KMS-11 (cell line): ENCODE measurements at regions not wholly inside any gene's neighbourhood (a gene's known extent, or its start where the extent isn't known, plus 50 kb on each side); places are given as distances from the start of the nearest gene placed in this dataset.

Source experiments
- H2AFZ ChIP-seq: fragments of 200-600 bp; sonication (generic); 2 replicates; pipeline ENCODE4 v1.6.1; 2016; ENCODE audit warnings: antibody characterized with exemption, mixed run types, low read depth
- H3K27ac ChIP-seq: fragments of 200-600 bp; sonication (generic); 2 replicates; pipeline ENCODE4 v1.6.1; 2016; ENCODE audit warnings: mild to moderate bottlenecking, mixed run types
- H3K27me3 ChIP-seq: fragments of 200-600 bp; sonication (generic); 2 replicates; pipeline ENCODE4 v1.6.1; 2017; ENCODE audit warnings: mild to moderate bottlenecking, low read depth, mixed run types, moderate library complexity; ENCODE audit not compliant: insufficient read depth
- H3K36me3 ChIP-seq: fragments of 200-600 bp; sonication (generic); 2 replicates; pipeline ENCODE4 v1.6.1; 2017; ENCODE audit warnings: mild to moderate bottlenecking, mixed run types; ENCODE audit not compliant: insufficient read depth
- H3K4me1 ChIP-seq: fragments of 200-600 bp; sonication (generic); 2 replicates; pipeline ENCODE4 v1.6.1; 2016; ENCODE audit warnings: mild to moderate bottlenecking, low read depth, mixed run types; ENCODE audit not compliant: poor library complexity, severe bottlenecking
- H3K4me2 ChIP-seq: fragments of 200-600 bp; sonication (generic); 2 replicates; pipeline ENCODE4 v1.7.0; 2016; ENCODE audit warnings: mild to moderate bottlenecking, mixed run types
- H3K4me3 ChIP-seq: fragments of 200-600 bp; sonication (generic); IDR thresholded peaks from 2 replicates; pipeline ENCODE4 v1.6.1; 2017; ENCODE audit warnings: low read depth, low read length, mixed read lengths; ENCODE audit not compliant: insufficient read depth
- H3K79me2 ChIP-seq: fragments of 200-600 bp; sonication (generic); 2 replicates; pipeline ENCODE4 v1.6.1; 2016; ENCODE audit warnings: low read depth, mixed run types; ENCODE audit not compliant: insufficient read depth
- H3K9ac ChIP-seq: fragments of 200-600 bp; sonication (generic); 2 replicates; pipeline ENCODE4 v1.6.1; 2016; ENCODE audit warnings: mild to moderate bottlenecking, mixed run types
- H4K20me1 ChIP-seq: fragments of 200-600 bp; sonication (generic); 2 replicates; pipeline ENCODE4 v1.6.1; 2016; ENCODE audit warnings: mild to moderate bottlenecking, mixed run types; ENCODE audit not compliant: insufficient read depth
- CTCF ChIP-seq: fragments of 200-600 bp; sonication (generic); conservative IDR thresholded peaks from 2 replicates; pipeline ENCODE4 v1.6.1; 2017; ENCODE audit warnings: low read depth, mild to moderate bottlenecking, antibody characterized with exemption, low read length, moderate library complexity, mixed read lengths

GRCh38 chr2:150681120-150681804 lies 193.8 kb upstream of the RND3 start:
- Histone ChIP-seq H3K27me3 (no peaks in the 10 kb centered on the region), H3K36me3 (no peaks in the 10 kb centered on the region), H3K79me2 (no peaks in the 10 kb centered on the region), H3K4me1 (no peaks in the 10 kb centered on the region), H3K4me3 (no peak overlapping the region), H3K9ac (no peak overlapping the region), H2AFZ (no peak overlapping the region), H4K20me1 (no peaks in the 10 kb centered on the region), H3K27ac (no peak overlapping the region), H3K4me2 (no peak overlapping the region)
- no peak for TF ChIP-seq CTCF

- Histone ChIP-seq H3K4me3 (no peak overlapping the region), H2AFZ (no peak overlapping the region), H4K20me1 (no peaks in the 10 kb centered on the region), H3K27me3 (no peaks in the 10 kb centered on the region), H3K36me3 (no peaks in the 10 kb centered on the region), H3K9ac (no peak overlapping the region), H3K4me2 (no peak overlapping the region), H3K4me1 (no peaks in the 10 kb centered on the region), H3K27ac (no peak overlapping the region), H3K79me2 (no peaks in the 10 kb centered on the region)
- TF ChIP-seq CTCF, result no peak
Measured at GRCh38 chr2:150679456-150680120, 192.1 kb upstream of the RND3 start.

DNA sequence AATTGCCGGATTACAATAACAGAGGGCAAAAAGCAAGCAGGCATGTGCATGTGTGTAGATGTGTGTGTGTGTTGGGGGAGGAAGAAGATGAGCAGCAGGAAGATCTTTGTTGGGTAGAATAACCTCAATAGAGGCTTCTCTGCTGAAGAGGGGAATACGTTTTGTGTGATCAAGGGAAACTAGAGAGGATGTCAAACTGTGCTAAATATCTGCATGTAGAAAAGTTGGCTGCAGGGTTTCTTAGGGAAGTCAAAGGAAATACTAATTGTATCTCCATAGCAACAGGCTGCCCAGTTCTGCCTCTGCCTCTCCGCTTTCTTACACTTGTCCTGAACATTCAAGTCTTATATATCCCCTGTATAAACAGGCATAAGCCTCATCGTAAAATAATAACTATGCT lies 190.1 kb upstream of the RND3 start:
- no peak overlapping the region for H3K4me3 ChIP-seq
- H3K4me1 ChIP-seq, result no peaks in the 10 kb centered on the region
- no peak overlapping the region for H3K9ac ChIP-seq
- no peaks in the 10 kb centered on the region for H3K79me2 ChIP-seq
- H2AFZ ChIP-seq, result no peak overlapping the region
- no peaks in the 10 kb centered on the region for H4K20me1 ChIP-seq
- H3K4me2 ChIP-seq, result no peak overlapping the region
- H3K27ac ChIP-seq, result no peak overlapping the region
- TF ChIP-seq CTCF, result no peak
- H3K27me3 ChIP-seq, result no peaks in the 10 kb centered on the region
- H3K36me3 ChIP-seq, result no peaks in the 10 kb centered on the region

DNA sequence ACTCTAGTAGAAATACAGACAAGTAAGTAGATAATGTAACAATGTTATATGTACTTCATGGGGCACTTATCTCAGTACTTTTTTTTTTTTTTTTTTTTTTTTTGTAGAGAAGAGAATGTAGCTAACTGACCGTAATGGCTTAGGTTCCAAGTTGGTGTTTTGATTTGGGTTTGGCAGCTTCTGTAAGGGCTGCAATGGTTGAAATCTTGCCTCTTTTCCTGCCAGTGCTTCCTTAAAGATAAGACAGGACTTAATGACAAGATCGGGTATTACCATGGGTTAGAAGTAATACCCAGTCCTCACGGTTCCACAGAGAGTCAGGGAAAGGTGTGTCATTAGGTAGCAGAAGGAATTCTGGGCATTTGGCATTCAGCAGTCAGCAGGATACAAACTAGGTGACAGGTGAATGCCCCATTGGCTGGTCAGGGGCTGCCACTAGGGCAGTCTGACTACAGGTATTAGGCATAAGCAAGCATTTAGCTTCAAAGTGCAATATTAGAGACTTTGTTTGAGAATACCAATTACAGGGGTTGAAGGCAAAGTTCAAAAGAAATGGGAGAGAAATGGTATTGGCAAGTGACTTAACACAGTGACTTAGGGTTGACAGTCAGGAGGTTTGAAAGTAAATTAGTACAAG lies 189.4 kb upstream of the RND3 start:
- no peaks in the 10 kb centered on the region for H3K79me2 ChIP-seq
- no peaks in the 10 kb centered on the region for H3K4me1 ChIP-seq
- no peak overlapping the region for H3K4me3 ChIP-seq
- no peaks in the 10 kb centered on the region for H4K20me1 ChIP-seq
- H3K4me2 ChIP-seq, result no peak overlapping the region
- no peaks in the 10 kb centered on the region for H3K27me3 ChIP-seq
- H3K36me3 ChIP-seq, result no peaks in the 10 kb centered on the region
- H3K27ac ChIP-seq, result no peak overlapping the region
- H2AFZ ChIP-seq, result no peak overlapping the region
- no peak for TF ChIP-seq CTCF
- no peak overlapping the region for H3K9ac ChIP-seq
